K562 (cell line): ENCODE measurements at regions not wholly inside any gene's neighbourhood (a gene's known extent, or its start where the extent isn't known, plus 50 kb on each side); places are given as distances from the start of the nearest gene placed in this dataset.

Experiments used
- ATAC-seq: fragments of 200-7000 bp; cut with Tn5 transposase; 3 replicates; pipeline ENCODE4 v1.9.1; 2020; ENCODE audit warnings: moderate library complexity
- BruUV-seq: library from RNA; stranded (reverse); fragments of 400-500 nt; replicated peaks from 2 replicates; lab custom pipeline; 2021; lab: Mats Ljungman, UMichigan
- CTCF ChIA-PET: fragments of 300-600 bp; formaldehyde crosslinking; extraction: SDS; loops from one replicate; lab custom pipeline; 2021; ENCODE audit warnings: low intra/inter-chr PET ratio; lab: Yijun Ruan, JAX
- POLR2A ChIA-PET: fragments of 300-600, 350-650 bp; sonication (Branson Sonifier 250); formaldehyde crosslinking; extraction: SDS; loops from one replicate; lab custom pipeline; 2021; ENCODE audit warnings: antibody characterized with exemption, inconsistent platforms; lab: Yijun Ruan, JAX
- DNase-seq, 4 experiments: peaks; one replicate each; pipeline versions ENCODE4 v3.0.0 to v3.0.0-alpha.2; 2011 to 2018; ENCODE audit warnings: low spot score in 3 of 4, mixed read lengths in 3 of 4; ENCODE audit errors: extremely low read depth in 1 of 4
- FAIRE-seq: peaks from 2 replicates; lab custom pipeline; 2011; peaks lifted over from hg19 to GRCh38; lab: Jason Lieb, UNC
- H2AFZ ChIP-seq: 2 replicates; pipeline ENCODE4 v1.6.0; 2011; ENCODE audit warnings: low read depth, low read length, control low read depth, inconsistent platforms
- H3K27ac ChIP-seq: fragments of 200-600 bp; 3 replicates; pipeline ENCODE4 v1.8.0; 2011; ENCODE audit warnings: low read depth, mild to moderate bottlenecking, control low read depth, inconsistent platforms, low read length, moderate library complexity, mixed read lengths; ENCODE audit errors: extremely low read depth
- H3K27me3 ChIP-seq, 2 experiments: fragments of 300-600 bp in 1 of 2; 2 replicates in 1 of 2; 3 replicates in 1 of 2; pipeline versions ENCODE4 v1.6.0 to v1.8.0; 2011; ENCODE audit warnings: inconsistent platforms in 2 of 2, low read length in 2 of 2, mild to moderate bottlenecking in 1 of 2, mixed read lengths in 1 of 2, moderate library complexity in 1 of 2; ENCODE audit not compliant: control insufficient read depth in 2 of 2, insufficient read depth in 2 of 2
- H3K36me3 ChIP-seq: fragments of 300-600 bp; 3 replicates; pipeline ENCODE4 v1.8.0; 2011; ENCODE audit warnings: mild to moderate bottlenecking, low read length, inconsistent platforms; ENCODE audit not compliant: control insufficient read depth, insufficient read depth
- H3K4me1 ChIP-seq, 2 experiments: fragments of 200-600 bp in 1 of 2; replicated peaks in 1 of 2; 2 replicates in 1 of 2; 3 replicates in 1 of 2; pipeline versions ENCODE4 v1.5.1 to v1.8.0; 2011; ENCODE audit warnings: inconsistent platforms in 2 of 2, low read length in 2 of 2, mild to moderate bottlenecking in 1 of 2, mixed read lengths in 1 of 2, moderate library complexity in 1 of 2; ENCODE audit not compliant: control insufficient read depth in 2 of 2, insufficient read depth in 2 of 2
- H3K4me2 ChIP-seq: 2 replicates; pipeline ENCODE4 v1.6.1; 2011; ENCODE audit warnings: low read length, control low read depth, inconsistent platforms, mixed read lengths; ENCODE audit not compliant: insufficient read depth
- H3K4me3 ChIP-seq: fragments of 200-600 bp; sonication (generic), shearing (Covaris generic); 2 replicates; pipeline ENCODE4 v1.5.1; 2016; ENCODE audit warnings: control low read depth, inconsistent platforms
- H3K79me2 ChIP-seq: fragments of 200-600 bp; 3 replicates; pipeline ENCODE4 v1.8.0; 2011; ENCODE audit warnings: low read length, inconsistent platforms; ENCODE audit not compliant: control insufficient read depth, insufficient read depth
- H3K9ac ChIP-seq, 2 experiments: 2 replicates each; pipeline versions ENCODE4 v1.6.0 to v1.6.1; 2011; ENCODE audit warnings: low read depth in 2 of 2, low read length in 2 of 2, control low read depth in 1 of 2, inconsistent platforms in 1 of 2, mild to moderate bottlenecking in 1 of 2, mixed read lengths in 1 of 2; ENCODE audit not compliant: insufficient read depth in 1 of 2
- H3K9me1 ChIP-seq: one replicate; pipeline ENCODE4 v1.6.0; 2011; ENCODE audit warnings: inconsistent platforms, mild to moderate bottlenecking, low read length, moderate library complexity; ENCODE audit not compliant: control insufficient read depth, insufficient read depth
- H3K9me3 ChIP-seq: replicated peaks from 2 replicates; pipeline ENCODE4 v1.5.1; 2011; ENCODE audit warnings: low read depth, low read length, inconsistent platforms; ENCODE audit not compliant: control insufficient read depth, insufficient read depth
- H4K20me1 ChIP-seq: replicated peaks from 2 replicates; pipeline ENCODE4 v1.6.1; 2011; ENCODE audit warnings: low read length, inconsistent platforms, mixed read lengths; ENCODE audit not compliant: control insufficient read depth, insufficient read depth
- ARHGAP35 ChIP-seq: fragments of 450-650 bp; IDR thresholded peaks from 2 replicates; pipeline ENCODE4 v1.6.1; 2018; ENCODE audit not compliant: partially characterized antibody
- DDX20 ChIP-seq: fragments of 450-650 bp; IDR thresholded peaks from 2 replicates; pipeline ENCODE4 v1.6.1; 2016; ENCODE audit warnings: missing genetic modification characterization, low read depth, mild to moderate bottlenecking, missing compliant biosample characterization, moderate library complexity
- HDAC3 ChIP-seq: fragments of 450-650 bp; IDR thresholded peaks from 2 replicates; pipeline ENCODE4 v1.6.1; 2018; ENCODE audit warnings: borderline replicate concordance, mild to moderate bottlenecking, moderate library complexity; ENCODE audit not compliant: partially characterized antibody
- JUND ChIP-seq, 2 experiments: IDR thresholded peaks; 2 replicates in 1 of 2; 3 replicates in 1 of 2; pipeline ENCODE4 v1.6.1; 2011; ENCODE audit warnings: borderline replicate concordance in 2 of 2, low read depth in 2 of 2, low read length in 2 of 2, improper control_type of control experiment in 1 of 2, missing biosample characterization in 1 of 2, missing genetic modification characterization in 1 of 2, missing genetic modification reagents in 1 of 2
- KDM5B ChIP-seq: fragments of 200-600 bp; sonication (generic); IDR thresholded peaks from 2 replicates; pipeline ENCODE4 v1.6.1; 2012; ENCODE audit warnings: low read depth, mild to moderate bottlenecking, moderate library complexity, low read length, control low read depth, inconsistent platforms; ENCODE audit not compliant: insufficient replicate concordance
- MECOM ChIP-seq: fragments of 250-450 bp; sonication (Bioruptor Pico); IDR thresholded peaks from 2 replicates; pipeline ENCODE4 v1.8.0; 2022; ENCODE audit warnings: inconsistent platforms
- NR2C2 ChIP-seq, 2 experiments: fragments of 200-800 bp in 1 of 2; sonication (Bioruptor generic) in 1 of 2; sonication (generic) in 1 of 2; formaldehyde crosslinking in 1 of 2; IDR thresholded peaks; 2 replicates each; pipeline versions ENCODE4 v1.6.1 to v1.8.0; 2016 to 2022; ENCODE audit warnings: mild to moderate bottlenecking in 1 of 2, missing compliant biosample characterization in 1 of 2, missing genetic modification characterization in 1 of 2, missing genetic modification reagents in 1 of 2
- SMAD3 ChIP-seq: fragments of 450-650 bp; formaldehyde crosslinking; conservative IDR thresholded peaks from 2 replicates; pipeline ENCODE4 v1.4.0; 2020; ENCODE audit warnings: mild to moderate bottlenecking
- SMAD4 ChIP-seq: fragments of 250-450 bp; sonication (Bioruptor Pico); conservative IDR thresholded peaks from 2 replicates; pipeline ENCODE4 v1.8.0; 2021; ENCODE audit warnings: inconsistent platforms, mild to moderate bottlenecking, moderate library complexity
- TBP ChIP-seq: optimal IDR thresholded peaks from 2 replicates; pipeline ENCODE3; 2011; ENCODE audit warnings: low read depth, low read length, improper control_type of control experiment
- TGIF2 ChIP-seq: sonication (generic); formaldehyde crosslinking; IDR thresholded peaks from 2 replicates; pipeline ENCODE4 v1.8.1; 2022; ENCODE audit warnings: mild to moderate bottlenecking, missing genetic modification reagents, moderate library complexity
- XRCC4 ChIP-seq: IDR thresholded peaks from one replicate; pipeline ENCODE4 v1.6.1; 2011; ENCODE audit not compliant: insufficient read depth, insufficient read length; ENCODE audit errors: extremely low read depth
- WGBS: fragments of 100-300 bp; shearing (Covaris generic); methylation state at CpG from one replicate; pipeline ENCODE4 v1.1.6; 2016; ENCODE audit warnings: low coverage, mixed read lengths; ENCODE audit not compliant: insufficient coverage; ENCODE audit errors: missing lambda C conversion rate; 5-methylcytosine and 5-hydroxymethylcytosine counted together
- in situ Hi-C: fragments of 300-500 bp; cut with MboI; formaldehyde crosslinking; loops from 4 replicates; pipeline ENCODE4 v1.15.0; 2018; ENCODE audit warnings: inconsistent platforms, mixed read lengths
- intact Hi-C: fragments of 100-400 bp; cut with micrococcal nuclease; formaldehyde crosslinking; loops from 2 replicates; pipeline ENCODE4 v1.14.2; 2022
- TF ChIP-seq, protein P1 (sequence below): fragments of 450-650 bp; IDR thresholded peaks from 2 replicates; pipeline ENCODE4 v1.6.1; 2017; ENCODE audit warnings: mild to moderate bottlenecking, moderate library complexity
- TF ChIP-seq, protein P2 (sequence below): fragments of 250-450 bp; sonication (Bioruptor Pico); IDR thresholded peaks from 2 replicates; pipeline ENCODE4 v1.4.0; 2020; ENCODE audit warnings: mild to moderate bottlenecking, moderate library complexity

DNA sequence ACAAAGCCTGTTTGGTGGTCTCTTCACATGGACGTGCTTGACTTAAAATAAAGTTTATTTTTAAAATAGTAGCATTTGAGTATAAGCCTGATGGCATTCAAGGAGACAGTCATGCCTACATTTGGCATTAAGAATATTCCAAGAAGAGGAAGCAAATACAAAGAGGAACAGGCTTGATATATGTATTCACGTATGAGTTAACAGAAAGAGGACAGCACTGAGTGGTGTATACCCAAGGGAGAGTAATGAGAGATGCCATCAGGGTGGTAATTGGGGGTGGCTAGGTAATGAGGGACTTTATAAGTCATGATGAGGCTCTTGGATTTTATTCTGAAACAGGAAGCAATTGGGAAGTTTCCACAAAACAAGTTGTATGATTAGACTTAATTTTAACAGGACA, 363.3 kb downstream of the SEMA3D start (continued):
- no peak for TF ChIP-seq KDM5B
- no peak for TF ChIP-seq NR2C2 (CRISPR knock-in tag; IDR thresholded peaks at IDR 0.05)
- no peak for TF ChIP-seq NR2C2 (tag; IDR thresholded peaks at IDR 0.05)
- TF ChIP-seq, protein P1, sequence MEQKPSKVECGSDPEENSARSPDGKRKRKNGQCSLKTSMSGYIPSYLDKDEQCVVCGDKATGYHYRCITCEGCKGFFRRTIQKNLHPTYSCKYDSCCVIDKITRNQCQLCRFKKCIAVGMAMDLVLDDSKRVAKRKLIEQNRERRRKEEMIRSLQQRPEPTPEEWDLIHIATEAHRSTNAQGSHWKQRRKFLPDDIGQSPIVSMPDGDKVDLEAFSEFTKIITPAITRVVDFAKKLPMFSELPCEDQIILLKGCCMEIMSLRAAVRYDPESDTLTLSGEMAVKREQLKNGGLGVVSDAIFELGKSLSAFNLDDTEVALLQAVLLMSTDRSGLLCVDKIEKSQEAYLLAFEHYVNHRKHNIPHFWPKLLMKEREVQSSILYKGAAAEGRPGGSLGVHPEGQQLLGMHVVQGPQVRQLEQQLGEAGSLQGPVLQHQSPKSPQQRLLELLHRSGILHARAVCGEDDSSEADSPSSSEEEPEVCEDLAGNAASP = no peak
- no peak for TF ChIP-seq XRCC4

DNA sequence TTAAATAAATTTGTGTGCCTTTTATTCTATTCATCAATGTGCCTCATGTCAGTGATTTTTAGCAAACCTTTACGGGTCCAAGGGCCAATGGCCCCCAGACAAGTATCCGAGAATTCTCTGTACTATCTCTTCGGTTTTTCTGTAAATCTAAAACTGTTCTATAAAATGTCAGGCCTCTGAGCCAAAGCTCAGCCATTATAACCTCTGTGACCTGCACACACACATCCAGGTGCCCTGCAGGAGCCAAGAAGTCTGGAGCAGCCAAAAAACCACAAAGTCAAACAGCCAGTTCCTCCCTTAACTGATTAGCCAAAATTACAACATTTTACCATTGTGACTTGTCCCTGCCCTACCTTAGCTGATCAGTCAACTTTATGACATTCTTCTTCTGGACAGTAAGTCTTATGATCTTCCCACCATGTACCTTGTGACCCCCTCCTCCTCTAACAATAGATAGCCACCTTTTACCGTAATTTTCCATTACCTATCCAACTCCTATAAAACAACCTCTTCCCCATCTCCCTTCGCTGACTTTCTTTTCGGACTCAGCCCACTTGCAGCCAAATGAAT, 363.8 kb downstream of the SEMA3D start:
- Histone ChIP-seq H4K20me1 (no peaks in the 10 kb centered on the region), H3K27me3 (no peaks in the 10 kb centered on the region), H3K36me3 (peaks cover 10% of the 10 kb centered on the region; the same call in 2 of the 3 replicates), H3K4me1 (peaks cover 12 to 52% of the 10 kb centered on the region in 2 experiments), H3K4me2 (peak overlapping the region; percentile 51), H3K27ac (peak overlapping the region; percentile 76), H3K79me2 (peaks cover 71% of the 10 kb centered on the region), H3K4me3 (no peak overlapping the region), H2AFZ (0 out of 2 replicates have a peak overlapping the region, but pooled peaks have one; percentile 20), H3K9ac (0 out of 4 replicates have a peak overlapping the region, but pooled peaks of 1 of the 2 experiments have one; percentile 42), H3K9me1 (no peaks in the 10 kb centered on the region), H3K9me3 (no peaks in the 10 kb centered on the region)
- CTCF ChIA-PET = no interaction called here
- intact Hi-C loops (no loop called here), in situ Hi-C loops (no loop called here)
- peak in 1 of 4 experiments; percentile 64 for DNase-seq
- 52% methylated on average over 6 of the region's 6 CpGs for WGBS
- FAIRE-seq = no peak
- POLR2A ChIA-PET = interaction anchor here (2.0 kb wide), 1 partner anchor 13 kb away, joined by 7 read pairs; no protein-coding TSS in a partner anchor
- no TSS peak for BruUV-seq
- ATAC-seq = peak; percentile 4; the same call in 1 of the 3 replicates
- no peak for TF ChIP-seq JUND (IDR thresholded peaks at IDR 0.05; ENCODE audit: borderline replicate concordance, low read depth, low read length)
- TF ChIP-seq JUND (tag; IDR thresholded peaks at IDR 0.05; ENCODE audit: borderline replicate concordance, low read depth, low read length) = peak; percentile 55; the same call in 1 of the 3 replicates
- no peak for TF ChIP-seq TBP
- TF ChIP-seq ARHGAP35 = no peak
- TF ChIP-seq MECOM (CRISPR knock-in tag) = peak; percentile 70; the same call in 1 of the 2 replicates
- TF ChIP-seq HDAC3 = no peak
- TF ChIP-seq DDX20 = 0 out of 2 replicates have a peak, but pooled peaks have one; percentile 22
- TF ChIP-seq SMAD3 (CRISPR knock-in tag) = 0 out of 2 replicates have a peak, but pooled peaks have one; percentile 35
- no peak for TF ChIP-seq TGIF2 (CRISPR knock-in tag)
- TF ChIP-seq, protein P2, sequence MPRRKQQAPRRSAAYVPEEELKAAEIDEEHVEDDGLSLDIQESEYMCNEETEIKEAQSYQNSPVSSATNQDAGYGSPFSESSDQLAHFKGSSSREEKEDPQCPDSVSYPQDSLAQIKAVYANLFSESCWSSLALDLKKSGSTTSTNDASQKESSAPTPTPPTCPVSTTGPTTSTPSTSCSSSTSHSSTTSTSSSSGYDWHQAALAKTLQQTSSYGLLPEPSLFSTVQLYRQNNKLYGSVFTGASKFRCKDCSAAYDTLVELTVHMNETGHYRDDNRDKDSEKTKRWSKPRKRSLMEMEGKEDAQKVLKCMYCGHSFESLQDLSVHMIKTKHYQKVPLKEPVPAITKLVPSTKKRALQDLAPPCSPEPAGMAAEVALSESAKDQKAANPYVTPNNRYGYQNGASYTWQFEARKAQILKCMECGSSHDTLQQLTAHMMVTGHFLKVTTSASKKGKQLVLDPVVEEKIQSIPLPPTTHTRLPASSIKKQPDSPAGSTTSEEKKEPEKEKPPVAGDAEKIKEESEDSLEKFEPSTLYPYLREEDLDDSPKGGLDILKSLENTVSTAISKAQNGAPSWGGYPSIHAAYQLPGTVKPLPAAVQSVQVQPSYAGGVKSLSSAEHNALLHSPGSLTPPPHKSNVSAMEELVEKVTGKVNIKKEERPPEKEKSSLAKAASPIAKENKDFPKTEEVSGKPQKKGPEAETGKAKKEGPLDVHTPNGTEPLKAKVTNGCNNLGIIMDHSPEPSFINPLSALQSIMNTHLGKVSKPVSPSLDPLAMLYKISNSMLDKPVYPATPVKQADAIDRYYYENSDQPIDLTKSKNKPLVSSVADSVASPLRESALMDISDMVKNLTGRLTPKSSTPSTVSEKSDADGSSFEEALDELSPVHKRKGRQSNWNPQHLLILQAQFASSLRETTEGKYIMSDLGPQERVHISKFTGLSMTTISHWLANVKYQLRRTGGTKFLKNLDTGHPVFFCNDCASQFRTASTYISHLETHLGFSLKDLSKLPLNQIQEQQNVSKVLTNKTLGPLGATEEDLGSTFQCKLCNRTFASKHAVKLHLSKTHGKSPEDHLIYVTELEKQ (CRISPR knock-in tag) = peak; percentile 54; the same call in 1 of the 2 replicates
- TF ChIP-seq SMAD4 (CRISPR knock-in tag) = peak; percentile 84
